HFFc6 (cell line): ENCODE measurements at regions not wholly inside any gene's neighbourhood (a gene's known extent, or its start where the extent isn't known, plus 50 kb on each side); places are given as distances from the start of the nearest gene placed in this dataset.

Experiments
- DNase-seq: peaks from one replicate; pipeline ENCODE4 v3.0.0-alpha.2; 2018
- H3K27ac Mint-ChIP-seq: 2 replicates; pipeline ENCODE4 v1.8.0; 2020; ENCODE audit warnings: mild to moderate bottlenecking, mixed read lengths
- H3K27me3 Mint-ChIP-seq: 2 replicates; pipeline ENCODE4 v1.8.0; 2021; ENCODE audit warnings: mild to moderate bottlenecking, moderate library complexity, mixed read lengths; ENCODE audit not compliant: insufficient read depth
- H3K36me3 Mint-ChIP-seq: 2 replicates; pipeline ENCODE4 v1.8.0; 2021; ENCODE audit warnings: low read depth, mixed read lengths
- H3K4me1 Mint-ChIP-seq: 2 replicates; pipeline ENCODE4 v1.8.0; 2020; ENCODE audit warnings: low read depth, mixed read lengths
- H3K4me3 Mint-ChIP-seq: 2 replicates; pipeline ENCODE4 v1.8.0; 2020; ENCODE audit warnings: mild to moderate bottlenecking, moderate library complexity, mixed read lengths
- H3K9me3 Mint-ChIP-seq: 2 replicates; pipeline ENCODE4 v1.8.0; 2020; ENCODE audit warnings: mild to moderate bottlenecking, mixed read lengths
- TF ChIP-seq, protein P1 (sequence below): fragments of 200-600 bp; sonication (generic); IDR thresholded peaks from 2 replicates; pipeline ENCODE4 v1.5.0; 2021; ENCODE audit warnings: antibody characterized with exemption, mild to moderate bottlenecking

DNA sequence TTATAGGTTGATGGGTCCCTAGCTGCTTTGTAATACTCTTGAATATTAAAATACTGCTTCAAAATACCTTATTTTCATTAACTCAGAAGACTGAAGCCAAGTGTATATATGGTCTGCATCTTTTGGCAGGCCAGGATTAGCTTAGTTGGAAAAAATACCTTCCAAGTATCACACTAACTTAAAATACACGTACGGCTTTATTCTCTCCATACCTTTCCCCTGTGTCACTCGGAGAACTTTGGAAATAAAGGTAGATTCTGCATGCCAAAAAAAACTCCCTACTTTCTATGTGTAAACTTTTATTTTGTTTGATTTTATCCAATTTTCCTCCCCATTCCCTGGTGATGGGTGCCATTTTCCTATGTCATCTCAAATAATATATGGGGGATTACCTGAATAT lies 422.3 kb upstream of the MDFIC2 start:
- peaks cover 7% of the 10 kb centered on the region for H3K4me1 Mint-ChIP-seq
- H3K27ac Mint-ChIP-seq = no peak overlapping the region
- no peaks in the 10 kb centered on the region for H3K9me3 Mint-ChIP-seq
- no peaks in the 10 kb centered on the region for H3K36me3 Mint-ChIP-seq
- TF ChIP-seq, protein P1, sequence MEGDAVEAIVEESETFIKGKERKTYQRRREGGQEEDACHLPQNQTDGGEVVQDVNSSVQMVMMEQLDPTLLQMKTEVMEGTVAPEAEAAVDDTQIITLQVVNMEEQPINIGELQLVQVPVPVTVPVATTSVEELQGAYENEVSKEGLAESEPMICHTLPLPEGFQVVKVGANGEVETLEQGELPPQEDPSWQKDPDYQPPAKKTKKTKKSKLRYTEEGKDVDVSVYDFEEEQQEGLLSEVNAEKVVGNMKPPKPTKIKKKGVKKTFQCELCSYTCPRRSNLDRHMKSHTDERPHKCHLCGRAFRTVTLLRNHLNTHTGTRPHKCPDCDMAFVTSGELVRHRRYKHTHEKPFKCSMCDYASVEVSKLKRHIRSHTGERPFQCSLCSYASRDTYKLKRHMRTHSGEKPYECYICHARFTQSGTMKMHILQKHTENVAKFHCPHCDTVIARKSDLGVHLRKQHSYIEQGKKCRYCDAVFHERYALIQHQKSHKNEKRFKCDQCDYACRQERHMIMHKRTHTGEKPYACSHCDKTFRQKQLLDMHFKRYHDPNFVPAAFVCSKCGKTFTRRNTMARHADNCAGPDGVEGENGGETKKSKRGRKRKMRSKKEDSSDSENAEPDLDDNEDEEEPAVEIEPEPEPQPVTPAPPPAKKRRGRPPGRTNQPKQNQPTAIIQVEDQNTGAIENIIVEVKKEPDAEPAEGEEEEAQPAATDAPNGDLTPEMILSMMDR = no peak
- no peak overlapping the region for H3K4me3 Mint-ChIP-seq
- H3K27me3 Mint-ChIP-seq = no peaks in the 10 kb centered on the region
- no peak for DNase-seq

DNA sequence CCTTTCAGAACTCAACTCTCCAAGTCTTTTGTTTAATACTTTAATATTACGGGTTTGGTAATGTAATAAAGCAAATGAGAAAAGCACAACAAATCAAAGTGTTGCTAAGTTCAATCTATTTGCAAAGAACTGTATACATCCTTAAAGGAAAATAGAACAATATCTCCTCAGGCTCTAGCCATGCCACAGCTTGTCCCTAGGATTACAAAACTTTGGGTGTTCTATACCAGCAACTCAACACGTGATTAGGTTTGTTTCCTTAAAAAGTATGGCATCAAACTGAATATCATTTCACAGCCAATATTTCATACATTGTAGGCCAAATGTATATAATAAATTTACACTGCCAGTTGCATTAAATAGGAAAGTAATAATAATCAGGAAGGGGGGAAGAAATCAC lies 418.6 kb upstream of the MDFIC2 start:
- Mint-ChIP-seq H3K27me3 (no peaks in the 10 kb centered on the region), H3K27ac (no peak overlapping the region), H3K9me3 (no peaks in the 10 kb centered on the region), H3K4me3 (no peak overlapping the region), H3K36me3 (no peaks in the 10 kb centered on the region), H3K4me1 (peaks cover 45% of the 10 kb centered on the region)
- TF ChIP-seq, protein P1 = no peak
- no peak for DNase-seq

DNA sequence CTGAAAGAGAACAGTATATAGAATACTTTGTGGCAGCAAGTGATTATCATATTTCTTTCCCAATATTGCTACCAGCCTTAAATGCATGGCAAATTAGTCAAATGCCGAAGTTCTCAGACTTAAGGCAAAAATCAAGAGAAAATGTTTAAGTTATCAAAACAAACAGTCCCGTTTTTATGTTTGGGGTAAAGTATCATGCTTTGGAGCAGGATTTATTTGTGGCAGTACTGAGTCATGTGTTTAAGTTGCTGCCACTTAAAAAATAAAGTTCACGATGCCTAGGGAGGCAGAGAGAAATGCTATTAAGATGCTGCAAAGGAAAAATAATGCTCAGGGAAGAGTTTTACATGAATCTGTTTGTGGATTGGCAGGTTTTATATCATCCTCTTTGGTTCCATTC lies 417.4 kb upstream of the MDFIC2 start:
- H3K4me3 Mint-ChIP-seq = peak overlapping the region; percentile 30; the same call in 1 of the 2 replicates
- no peaks in the 10 kb centered on the region for H3K27me3 Mint-ChIP-seq
- TF ChIP-seq, protein P1 = no peak
- peaks cover 47% of the 10 kb centered on the region for H3K4me1 Mint-ChIP-seq
- peak overlapping the region; percentile 47; the same call in 1 of the 2 replicates for H3K27ac Mint-ChIP-seq
- H3K9me3 Mint-ChIP-seq = no peaks in the 10 kb centered on the region
- H3K36me3 Mint-ChIP-seq = no peaks in the 10 kb centered on the region
- DNase-seq = peak; percentile 9

- H3K36me3 Mint-ChIP-seq = no peaks in the 10 kb centered on the region
- H3K4me1 Mint-ChIP-seq = peaks cover 47% of the 10 kb centered on the region
- H3K27ac Mint-ChIP-seq = no peak overlapping the region
- H3K27me3 Mint-ChIP-seq = no peaks in the 10 kb centered on the region
- DNase-seq = peak; percentile 48
- TF ChIP-seq, protein P1 = no peak
- H3K9me3 Mint-ChIP-seq = no peaks in the 10 kb centered on the region
- no peak overlapping the region for H3K4me3 Mint-ChIP-seq
Measured at GRCh38 chr3:70728311-70728710, 415.9 kb upstream of the MDFIC2 start.

DNA sequence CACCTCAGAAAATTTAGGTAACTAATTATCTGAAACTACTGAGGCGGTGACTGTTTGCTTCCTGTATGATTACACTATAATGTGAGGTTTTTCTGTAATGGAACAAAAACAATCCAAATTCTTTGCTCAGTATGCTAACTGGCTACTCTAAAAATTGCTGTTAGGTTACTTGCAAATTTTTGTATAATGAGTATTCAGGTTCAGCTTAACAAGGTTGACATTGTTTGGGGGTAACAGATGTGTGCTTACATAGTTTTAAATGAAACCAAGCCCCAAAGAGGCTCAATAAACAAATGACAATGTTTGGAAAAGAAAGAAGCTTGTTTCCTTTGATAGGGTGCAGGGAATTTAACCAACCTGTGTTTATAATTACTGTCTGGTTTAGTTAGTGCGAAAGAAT lies 414.5 kb upstream of the MDFIC2 start:
- H3K27ac Mint-ChIP-seq = peak overlapping the region; percentile 22; the same call in 1 of the 2 replicates
- peaks cover 47% of the 10 kb centered on the region for H3K4me1 Mint-ChIP-seq
- TF ChIP-seq, protein P1 = no peak
- no peaks in the 10 kb centered on the region for H3K36me3 Mint-ChIP-seq
- peak overlapping the region; percentile 44 for H3K4me3 Mint-ChIP-seq
- H3K9me3 Mint-ChIP-seq = no peaks in the 10 kb centered on the region
- H3K27me3 Mint-ChIP-seq = no peaks in the 10 kb centered on the region
- peak; percentile 58 for DNase-seq
